Upper lobe of left lung (tissue), 6 donors: ENCODE measurements at regions not wholly inside any gene's neighbourhood (a gene's known extent, or its start where the extent isn't known, plus 50 kb on each side); places are given as distances from the start of the nearest gene placed in this dataset.

Experiments
- ATAC-seq, 2 donors: fragments of 200-7000 bp; cut with Tn5 transposase; one replicate each; pipeline ENCODE4 v1.9.1; 2022; ENCODE audit warnings: mild to moderate bottlenecking in 2 of 2, moderate library complexity in 2 of 2; ENCODE audit not compliant: low FRiP score in 2 of 2
- DNase-seq, 2 donors: peaks; one replicate each; pipeline ENCODE4 v3.0.0-alpha.2; 2019 to 2020
- H3K27ac ChIP-seq, 4 donors: fragments of 200-600 bp; sonication (generic); one replicate each; pipeline ENCODE4 v1.5.1; 2016 to 2019
- H3K27me3 ChIP-seq, 4 donors: fragments of 200-600 bp; sonication (generic); one replicate each; pipeline ENCODE4 v1.5.1; 2017 to 2019
- H3K36me3 ChIP-seq, 4 donors: fragments of 200-600 bp; sonication (generic); one replicate each; pipeline ENCODE4 v1.5.1; 2016 to 2019
- H3K4me1 ChIP-seq, 4 donors: fragments of 200-600 bp; sonication (generic); one replicate each; pipeline ENCODE4 v1.5.1; 2018 to 2019
- H3K4me3 ChIP-seq, 4 donors: fragments of 200-600 bp; sonication (generic); one replicate each; pipeline ENCODE4 v1.5.1; 2017 to 2019; ENCODE audit warnings: mild to moderate bottlenecking in 2 of 4, moderate library complexity in 1 of 4
- H3K9me3 ChIP-seq, 4 donors: fragments of 200-600 bp; sonication (generic); one replicate each; pipeline ENCODE4 v1.5.1; 2018 to 2019
- CTCF ChIP-seq, 6 experiments: fragments of 450-650 bp in 4 of 6; fragments of 200-600 bp in 2 of 6; sonication (generic) in 2 of 6; IDR thresholded peaks; one replicate each; pipeline ENCODE4 v1.5.1; 2016 to 2019; ENCODE audit warnings: antibody characterized with exemption in 6 of 6
- EP300 ChIP-seq, 4 donors: sonication (generic); formaldehyde crosslinking; IDR thresholded peaks; one replicate each; pipeline ENCODE4 v1.5.1; 2017; ENCODE audit warnings: antibody characterized with exemption in 4 of 4, control low read depth in 2 of 4
- POLR2A ChIP-seq, 4 donors: fragments of 450-650 bp; IDR thresholded peaks; one replicate each; pipeline ENCODE4 v1.5.1; 2016 to 2017; ENCODE audit warnings: antibody characterized with exemption in 4 of 4, mild to moderate bottlenecking in 2 of 4
- POLR2AphosphoS5 ChIP-seq, 2 donors: sonication (generic); formaldehyde crosslinking; IDR thresholded peaks; one replicate each; pipeline ENCODE4 v1.5.1; 2017; ENCODE audit warnings: antibody characterized with exemption in 2 of 2
- WGBS, 2 donors: methylation state at CpG; one replicate each; pipeline ENCODE4 v1.1.5; 2017 to 2018; 5-methylcytosine and 5-hydroxymethylcytosine counted together
- donor health status: DM: no; HTN: no; CAD: no; lungs with moderate emphysema.
- donor health status: DM: no; HTN: yes; CAD: no; lungs with severe emphysema.

GRCh38 chr2:10501980-10502802 is 54.1 kb upstream of the ODC1 start:
- Histone ChIP-seq H3K4me3 (no peak overlapping the region), H3K36me3 (no peaks in the 10 kb centered on the region), H3K9me3 (no peaks in the 10 kb centered on the region), H3K27ac (no peak overlapping the region), H3K27me3 (no peaks in the 10 kb centered on the region), H3K4me1 (peaks cover 0 to 20% (median 10%) of the 10 kb centered on the region in 4 donors)
- TF ChIP-seq POLR2AphosphoS5 (IDR thresholded peaks at IDR 0.05) (no peak), EP300 (IDR thresholded peaks at IDR 0.05) (no peak), POLR2A (IDR thresholded peaks at IDR 0.05) (no peak)
- no peak for ATAC-seq
- WGBS, 2 donors = 92% methylated on average over 20 of the region's 20 CpGs
- DNase-seq = no peak

GRCh38 chr2:10501451-10501961 is 53.4 kb upstream of the ODC1 start:
- DNase-seq (peak in 1 of 2 donors; percentile 64), ATAC-seq (no peak)
- Histone ChIP-seq H3K27ac (no peak overlapping the region), H3K4me1 (peaks cover 0 to 20% (median 10%) of the 10 kb centered on the region in 4 donors), H3K9me3 (no peaks in the 10 kb centered on the region), H3K4me3 (no peak overlapping the region), H3K27me3 (no peaks in the 10 kb centered on the region), H3K36me3 (no peaks in the 10 kb centered on the region)
- 77 to 84% methylated on average over 3 to 6 of the region's 9 CpGs for WGBS, 2 donors
- no peak for TF ChIP-seq POLR2AphosphoS5 (IDR thresholded peaks at IDR 0.05)
- no peak for TF ChIP-seq EP300 (IDR thresholded peaks at IDR 0.05)
- TF ChIP-seq POLR2A (IDR thresholded peaks at IDR 0.05) = no peak
- no peak for TF ChIP-seq CTCF (IDR thresholded peaks at IDR 0.05)

- ATAC-seq = no peak
- 64 to 68% methylated on average over 15 to 22 of the region's 22 CpGs for WGBS, 2 donors
- DNase-seq = no peak
Observed at GRCh38 chr2:10500601-10501361, 52.7 kb upstream of the ODC1 start.

GRCh38 chr2:10499911-10500521 is 51.9 kb upstream of the ODC1 start:
- H3K4me1 ChIP-seq = peaks cover 0 to 20% (median 10%) of the 10 kb centered on the region in 4 donors
- no peaks in the 10 kb centered on the region for H3K9me3 ChIP-seq
- peak in 1 of 2 donors; percentile 69 for DNase-seq
- no peaks in the 10 kb centered on the region for H3K27me3 ChIP-seq
- ATAC-seq = no peak
- no peak overlapping the region for H3K4me3 ChIP-seq
- TF ChIP-seq POLR2AphosphoS5 (IDR thresholded peaks at IDR 0.05) (no peak), CTCF (IDR thresholded peaks at IDR 0.05) (no peak), POLR2A (IDR thresholded peaks at IDR 0.05) (no peak), EP300 (IDR thresholded peaks at IDR 0.05) (no peak)
- H3K27ac ChIP-seq = no peak overlapping the region
- 77 to 78% methylated on average over 6 to 13 of the region's 16 CpGs for WGBS, 2 donors
- no peaks in the 10 kb centered on the region for H3K36me3 ChIP-seq

More at GRCh38 chr2:10500601-10501361, 52.7 kb upstream of the ODC1 start:
- Histone ChIP-seq H3K27me3 (no peaks in the 10 kb centered on the region), H3K36me3 (no peaks in the 10 kb centered on the region), H3K4me3 (no peak overlapping the region), H3K27ac (no peak overlapping the region), H3K9me3 (no peaks in the 10 kb centered on the region), H3K4me1 (peaks cover 0 to 20% (median 10%) of the 10 kb centered on the region in 4 donors)
- no peak for TF ChIP-seq CTCF (IDR thresholded peaks at IDR 0.05)
- no peak for TF ChIP-seq POLR2A (IDR thresholded peaks at IDR 0.05)
- no peak for TF ChIP-seq POLR2AphosphoS5 (IDR thresholded peaks at IDR 0.05)
- TF ChIP-seq EP300 (IDR thresholded peaks at IDR 0.05) = no peak
